ENCODE measurements at regions not wholly inside any gene's neighbourhood (a gene's known extent, or its start where the extent isn't known, plus 50 kb on each side); places are given as distances from the start of the nearest gene placed in this dataset.

GRCh38 chr12:75748136-75748535 is 236.7 kb upstream of the KRR1 start:
- TF ChIP-seq CTCF (IDR thresholded peaks at IDR 0.05; ENCODE audit: insufficient read depth, low read length) (no peak), REST (IDR thresholded peaks at IDR 0.05; ENCODE audit: insufficient replicate concordance, low read depth) (no peak), POLR2AphosphoS5 (IDR thresholded peaks at IDR 0.05; ENCODE audit: low read depth) (no peak), GABPA (IDR thresholded peaks at IDR 0.05; ENCODE audit: low read depth) (no peak), SPI1 (IDR thresholded peaks at IDR 0.05; ENCODE audit: borderline replicate concordance, low read depth) (no peak)
